Neural progenitor cell (in vitro differentiated cells): ENCODE measurements at regions not wholly inside any gene's neighbourhood (a gene's known extent, or its start where the extent isn't known, plus 50 kb on each side); places are given as distances from the start of the nearest gene placed in this dataset.

ENCODE experiments used
- EZH2 ChIP-seq: fragments of 200-600 bp; sonication (generic); IDR thresholded peaks from 2 replicates; pipeline ENCODE4 v1.6.1; 2017; ENCODE audit warnings: antibody characterized with exemption, mild to moderate bottlenecking, moderate library complexity
- TF ChIP-seq, protein P1 (sequence below): fragments of 200-600 bp; sonication (generic); IDR thresholded peaks from 2 replicates; pipeline ENCODE4 v1.5.1; 2017; ENCODE audit warnings: antibody characterized with exemption, mild to moderate bottlenecking

DNA sequence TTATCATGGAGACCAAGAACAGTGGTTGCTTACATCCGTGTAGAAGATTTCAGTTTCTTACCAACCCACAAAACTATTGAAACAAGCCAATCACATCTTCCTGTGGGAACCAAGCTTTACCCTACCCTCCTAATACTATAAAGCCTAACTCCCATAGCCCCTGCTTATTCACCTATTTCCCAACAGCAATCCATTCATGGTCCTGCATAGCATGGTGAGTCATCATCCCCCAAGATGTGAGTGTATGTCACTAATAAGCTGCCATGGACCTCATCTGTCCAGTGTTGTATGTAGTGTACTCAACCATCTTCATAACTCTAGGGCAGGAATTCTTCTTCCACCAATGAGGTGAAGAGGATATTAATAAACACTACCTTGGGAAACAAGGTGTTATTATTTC is 1620.4 kb upstream of the FLRT2 start:
- TF ChIP-seq, protein P1, sequence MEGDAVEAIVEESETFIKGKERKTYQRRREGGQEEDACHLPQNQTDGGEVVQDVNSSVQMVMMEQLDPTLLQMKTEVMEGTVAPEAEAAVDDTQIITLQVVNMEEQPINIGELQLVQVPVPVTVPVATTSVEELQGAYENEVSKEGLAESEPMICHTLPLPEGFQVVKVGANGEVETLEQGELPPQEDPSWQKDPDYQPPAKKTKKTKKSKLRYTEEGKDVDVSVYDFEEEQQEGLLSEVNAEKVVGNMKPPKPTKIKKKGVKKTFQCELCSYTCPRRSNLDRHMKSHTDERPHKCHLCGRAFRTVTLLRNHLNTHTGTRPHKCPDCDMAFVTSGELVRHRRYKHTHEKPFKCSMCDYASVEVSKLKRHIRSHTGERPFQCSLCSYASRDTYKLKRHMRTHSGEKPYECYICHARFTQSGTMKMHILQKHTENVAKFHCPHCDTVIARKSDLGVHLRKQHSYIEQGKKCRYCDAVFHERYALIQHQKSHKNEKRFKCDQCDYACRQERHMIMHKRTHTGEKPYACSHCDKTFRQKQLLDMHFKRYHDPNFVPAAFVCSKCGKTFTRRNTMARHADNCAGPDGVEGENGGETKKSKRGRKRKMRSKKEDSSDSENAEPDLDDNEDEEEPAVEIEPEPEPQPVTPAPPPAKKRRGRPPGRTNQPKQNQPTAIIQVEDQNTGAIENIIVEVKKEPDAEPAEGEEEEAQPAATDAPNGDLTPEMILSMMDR: no peak
- no peak for TF ChIP-seq EZH2
